SJCRH30 (cell line): ENCODE measurements at regions not wholly inside any gene's neighbourhood (a gene's known extent, or its start where the extent isn't known, plus 50 kb on each side); places are given as distances from the start of the nearest gene placed in this dataset.

Experiments
- DNase-seq, 2 experiments: peaks; one replicate each; pipeline ENCODE4 v3.0.0-alpha.2; 2015 to 2020
- H3K27ac ChIP-seq: fragments of 250-450 bp; sonication (Bioruptor Pico); 2 replicates; pipeline ENCODE4 v1.5.1; 2020; ENCODE audit warnings: mild to moderate bottlenecking, moderate library complexity
- H3K27me3 ChIP-seq: fragments of 250-450 bp; sonication (Bioruptor Pico); 2 replicates; pipeline ENCODE4 v1.5.1; 2020; ENCODE audit warnings: mild to moderate bottlenecking, moderate library complexity
- H3K36me3 ChIP-seq: fragments of 250-450 bp; sonication (Bioruptor Pico); 2 replicates; pipeline ENCODE4 v1.5.1; 2020; ENCODE audit warnings: mild to moderate bottlenecking, moderate library complexity
- H3K4me1 ChIP-seq: fragments of 250-450 bp; sonication (Bioruptor Pico); 2 replicates; pipeline ENCODE4 v1.5.1; 2020; ENCODE audit warnings: mild to moderate bottlenecking, moderate library complexity
- H3K4me3 ChIP-seq: fragments of 250-450 bp; sonication (Bioruptor Pico); 2 replicates; pipeline ENCODE4 v1.5.1; 2020; ENCODE audit warnings: mild to moderate bottlenecking, moderate library complexity
- H3K9me3 ChIP-seq: fragments of 250-450 bp; sonication (Bioruptor Pico); replicated peaks from 2 replicates; pipeline ENCODE4 v1.5.1; 2020; ENCODE audit warnings: mild to moderate bottlenecking, moderate library complexity

DNA sequence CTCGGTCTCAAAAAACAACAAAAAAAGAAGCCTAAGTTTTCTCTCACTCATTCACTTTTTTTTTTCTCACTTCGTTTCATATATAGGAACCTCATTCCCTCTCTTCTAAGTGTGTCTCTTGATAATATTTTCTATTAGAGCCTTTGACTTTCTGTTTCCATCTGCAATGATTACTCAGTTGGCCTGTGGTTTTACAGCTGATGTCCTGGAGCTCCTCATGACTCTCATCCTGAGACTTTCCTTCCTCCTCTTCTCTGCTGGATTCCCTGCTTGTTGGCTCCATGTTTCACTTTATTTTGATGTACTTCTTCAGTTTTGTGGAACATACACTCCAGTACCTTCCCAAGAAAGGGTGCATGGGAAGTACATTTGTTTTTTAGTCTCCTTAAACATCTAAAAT is 154.2 kb upstream of the GATA6 start:
- H3K27ac ChIP-seq, result no peak overlapping the region
- no peaks in the 10 kb centered on the region for H3K4me1 ChIP-seq
- no peak overlapping the region for H3K4me3 ChIP-seq

DNA sequence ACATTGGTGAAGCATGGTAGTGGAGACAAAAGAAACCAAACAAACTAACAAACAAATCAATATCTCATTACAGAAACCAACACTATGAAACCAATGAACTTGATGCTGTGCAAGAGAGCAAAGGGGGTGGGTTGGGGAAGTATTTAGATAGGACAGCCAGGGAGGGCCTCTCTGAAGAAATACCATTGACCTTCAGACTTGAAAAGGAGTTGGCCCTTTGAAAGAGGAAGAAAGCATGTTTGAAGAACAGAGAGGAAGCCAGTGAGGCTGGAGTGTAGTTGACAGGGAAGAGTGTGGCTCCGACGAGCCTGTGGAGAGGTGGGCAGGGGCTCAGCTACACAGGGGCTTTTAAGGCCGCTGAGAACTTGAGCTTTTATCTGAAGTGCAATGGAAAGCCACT is 151.0 kb upstream of the GATA6 start:
- Histone ChIP-seq H3K36me3 (no peaks in the 10 kb centered on the region), H3K4me1 (no peaks in the 10 kb centered on the region), H3K9me3 (no peaks in the 10 kb centered on the region), H3K27ac (no peak overlapping the region), H3K27me3 (no peaks in the 10 kb centered on the region), H3K4me3 (no peak overlapping the region)
- no peak for DNase-seq

More for the DNA sequence above, 154.2 kb upstream of the GATA6 start:
- Histone ChIP-seq H3K36me3 (no peaks in the 10 kb centered on the region), H3K27me3 (no peaks in the 10 kb centered on the region), H3K9me3 (no peaks in the 10 kb centered on the region)
- no peak for DNase-seq

- Histone ChIP-seq H3K9me3 (no peaks in the 10 kb centered on the region), H3K27ac (no peak overlapping the region), H3K4me3 (no peak overlapping the region), H3K27me3 (no peaks in the 10 kb centered on the region), H3K4me1 (no peaks in the 10 kb centered on the region), H3K36me3 (no peaks in the 10 kb centered on the region)
- DNase-seq, result no peak
These were observed 150.2 kb upstream of the GATA6 start for GRCh38 chr18:22019193-22019592.

GRCh38 chr18:22020127-22020866 is 149.1 kb upstream of the GATA6 start:
- Histone ChIP-seq H3K4me1 (no peaks in the 10 kb centered on the region), H3K27me3 (no peaks in the 10 kb centered on the region), H3K9me3 (no peaks in the 10 kb centered on the region), H3K27ac (no peak overlapping the region), H3K36me3 (no peaks in the 10 kb centered on the region), H3K4me3 (no peak overlapping the region)
- no peak for DNase-seq

DNA sequence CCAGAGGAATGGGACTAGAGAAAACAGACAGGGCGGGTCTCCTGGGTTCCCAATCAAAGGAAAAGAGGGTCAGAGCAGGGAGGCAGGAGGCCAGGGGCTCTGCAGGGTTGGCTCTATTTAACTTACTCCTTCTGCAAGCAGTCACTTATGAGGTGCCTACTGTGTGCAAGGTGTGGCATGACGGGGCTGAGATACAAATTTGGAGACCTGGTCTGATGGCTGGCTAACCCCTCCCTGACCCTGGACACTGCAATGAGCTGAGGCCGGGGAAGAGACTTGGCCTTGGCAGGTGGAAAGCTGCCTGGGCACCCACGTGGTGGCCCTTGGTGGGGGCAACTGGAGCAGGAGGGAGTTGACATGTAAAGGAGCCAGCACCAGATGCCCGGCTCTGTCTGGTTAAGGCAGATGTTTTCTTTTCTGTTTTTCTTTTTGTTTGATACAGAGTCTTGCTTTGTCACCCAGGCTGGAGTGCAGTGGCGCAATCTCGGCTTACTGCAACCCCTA is 148.5 kb upstream of the GATA6 start:
- no peak overlapping the region for H3K27ac ChIP-seq
- DNase-seq, result no peak
- no peaks in the 10 kb centered on the region for H3K9me3 ChIP-seq
- no peak overlapping the region for H3K4me3 ChIP-seq
- H3K27me3 ChIP-seq, result no peaks in the 10 kb centered on the region
- no peaks in the 10 kb centered on the region for H3K4me1 ChIP-seq
- H3K36me3 ChIP-seq, result no peaks in the 10 kb centered on the region

DNA sequence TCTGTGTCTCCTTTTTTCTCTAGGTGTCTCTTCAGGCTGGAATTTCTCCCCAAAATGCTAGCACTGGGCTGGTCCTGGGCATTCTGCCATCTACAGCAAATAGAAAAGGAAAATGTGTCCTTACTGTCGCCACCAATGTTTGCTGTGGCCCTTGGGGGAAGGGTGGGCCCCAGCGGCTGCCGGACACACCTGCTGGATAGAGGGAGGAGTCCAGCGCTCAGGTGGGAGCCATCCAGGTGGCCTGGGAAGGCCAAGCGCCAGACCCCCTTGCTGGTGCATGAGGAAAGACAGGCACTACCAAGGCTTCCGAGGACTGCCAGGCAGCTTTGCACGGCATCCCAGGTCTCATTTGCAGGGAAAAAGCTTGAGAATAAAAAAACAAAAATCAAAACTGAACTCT is 147.7 kb upstream of the GATA6 start:
- H3K27me3 ChIP-seq, result no peaks in the 10 kb centered on the region
- H3K9me3 ChIP-seq, result no peaks in the 10 kb centered on the region
- no peaks in the 10 kb centered on the region for H3K36me3 ChIP-seq
- no peak for DNase-seq
- H3K27ac ChIP-seq, result no peak overlapping the region
- no peaks in the 10 kb centered on the region for H3K4me1 ChIP-seq
- no peak overlapping the region for H3K4me3 ChIP-seq

DNA sequence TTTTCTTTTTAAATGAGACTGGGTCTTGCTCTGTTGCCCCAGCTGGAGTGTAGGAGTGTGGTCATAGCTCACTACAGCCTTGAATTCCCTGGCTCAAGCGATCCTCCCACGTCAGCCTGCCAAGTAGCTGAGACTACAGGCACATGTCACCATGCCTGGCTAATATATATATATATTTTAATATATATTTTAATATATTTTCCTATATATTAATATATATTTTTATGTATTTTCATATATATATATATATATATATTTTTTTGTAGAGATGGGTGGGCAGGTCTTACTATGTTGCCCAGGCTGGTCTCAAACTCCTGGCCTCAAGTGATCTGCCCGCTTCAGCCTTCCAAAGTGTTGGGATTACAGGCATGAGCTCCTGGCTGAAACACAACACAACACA is 144.5 kb upstream of the GATA6 start:
- no peak for DNase-seq
- no peak overlapping the region for H3K4me3 ChIP-seq
- no peaks in the 10 kb centered on the region for H3K4me1 ChIP-seq
- no peak overlapping the region for H3K27ac ChIP-seq
- no peaks in the 10 kb centered on the region for H3K9me3 ChIP-seq
- no peaks in the 10 kb centered on the region for H3K27me3 ChIP-seq
- no peaks in the 10 kb centered on the region for H3K36me3 ChIP-seq

DNA sequence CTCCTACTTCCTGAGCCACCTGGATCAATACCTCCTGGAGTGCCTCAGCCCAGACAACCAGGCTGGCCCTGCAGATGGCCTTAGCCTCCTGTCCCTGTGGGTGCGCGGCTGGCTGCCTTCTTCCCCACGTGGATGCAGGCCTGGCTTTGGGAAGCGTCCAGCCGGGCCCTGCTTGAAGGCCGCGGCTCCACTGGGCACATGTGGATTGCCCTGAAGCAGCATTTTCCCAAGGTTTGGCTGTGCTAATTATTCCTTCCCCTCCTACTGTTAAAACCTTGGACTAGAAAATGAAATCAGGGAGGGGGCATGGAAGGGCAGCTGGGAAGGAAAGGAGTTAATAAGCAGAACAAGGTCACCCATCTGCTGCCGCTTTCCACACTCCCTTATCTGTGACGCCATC is 143.0 kb upstream of the GATA6 start:
- Histone ChIP-seq H3K4me1 (no peaks in the 10 kb centered on the region), H3K27ac (no peak overlapping the region), H3K27me3 (no peaks in the 10 kb centered on the region), H3K4me3 (no peak overlapping the region), H3K36me3 (no peaks in the 10 kb centered on the region), H3K9me3 (no peaks in the 10 kb centered on the region)
- no peak for DNase-seq

- no peaks in the 10 kb centered on the region for H3K27me3 ChIP-seq
- H3K4me1 ChIP-seq, result no peaks in the 10 kb centered on the region
- no peak overlapping the region for H3K27ac ChIP-seq
- no peak overlapping the region for H3K4me3 ChIP-seq
- no peak for DNase-seq
- H3K36me3 ChIP-seq, result no peaks in the 10 kb centered on the region
- no peaks in the 10 kb centered on the region for H3K9me3 ChIP-seq
These were observed 142.5 kb upstream of the GATA6 start for GRCh38 chr18:22026889-22027288.

GRCh38 chr18:22031611-22032010 is 137.8 kb upstream of the GATA6 start:
- no peaks in the 10 kb centered on the region for H3K27me3 ChIP-seq
- DNase-seq, result no peak
- no peaks in the 10 kb centered on the region for H3K4me1 ChIP-seq
- no peaks in the 10 kb centered on the region for H3K9me3 ChIP-seq
- no peaks in the 10 kb centered on the region for H3K36me3 ChIP-seq
- no peak overlapping the region for H3K4me3 ChIP-seq
- no peak overlapping the region for H3K27ac ChIP-seq

DNA sequence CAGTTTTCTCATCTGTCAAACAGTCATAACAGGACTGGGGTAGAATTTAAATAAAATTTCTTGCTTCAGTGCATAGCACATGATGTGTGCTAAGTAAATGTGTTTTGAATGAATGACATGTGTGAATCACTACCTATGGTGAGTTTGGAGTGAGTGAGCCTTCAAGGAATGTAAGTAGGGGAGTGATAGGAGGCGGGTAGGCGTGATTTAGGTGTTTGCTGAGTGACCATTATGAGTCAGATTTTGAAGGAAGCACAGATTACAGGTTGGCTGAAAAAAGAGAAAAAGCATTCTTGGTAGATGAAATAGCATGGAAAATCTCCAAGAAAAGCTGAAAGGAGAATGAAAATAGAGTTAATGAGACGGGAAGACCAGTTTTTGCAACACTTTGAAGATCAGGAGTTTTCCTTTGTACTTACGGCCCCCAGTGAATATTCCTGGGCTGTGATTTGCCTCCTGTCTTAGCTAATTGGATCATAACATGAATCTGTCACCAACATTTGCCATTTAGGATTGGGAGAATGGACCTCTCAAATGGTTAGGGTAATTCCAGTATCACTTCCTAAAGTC is 136.9 kb upstream of the GATA6 start:
- no peaks in the 10 kb centered on the region for H3K9me3 ChIP-seq
- DNase-seq, result no peak
- no peaks in the 10 kb centered on the region for H3K4me1 ChIP-seq
- no peaks in the 10 kb centered on the region for H3K27me3 ChIP-seq
- H3K27ac ChIP-seq, result no peak overlapping the region
- H3K36me3 ChIP-seq, result no peaks in the 10 kb centered on the region
- no peak overlapping the region for H3K4me3 ChIP-seq

DNA sequence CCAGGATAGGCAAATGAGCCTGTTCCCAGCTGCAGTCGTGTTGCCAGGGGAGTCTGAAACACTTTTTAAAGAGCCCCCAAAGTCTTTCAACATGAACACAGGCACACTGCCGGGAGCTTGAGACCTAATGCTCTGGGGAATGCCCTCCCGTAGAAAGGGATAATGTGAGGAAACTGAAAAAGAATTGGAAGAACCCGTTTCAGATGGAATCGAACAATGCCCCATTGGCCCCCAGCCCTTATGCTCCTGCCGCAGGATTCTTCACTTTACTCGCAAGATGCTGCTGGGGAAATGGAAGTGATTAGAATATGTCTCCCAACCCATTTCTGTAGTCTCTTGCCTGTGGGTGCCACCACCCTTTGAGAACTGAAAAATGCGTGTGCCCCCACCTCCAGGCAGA is 136.3 kb upstream of the GATA6 start:
- no peaks in the 10 kb centered on the region for H3K36me3 ChIP-seq
- DNase-seq, result no peak
- H3K4me1 ChIP-seq, result no peaks in the 10 kb centered on the region
- no peak overlapping the region for H3K27ac ChIP-seq
- H3K27me3 ChIP-seq, result no peaks in the 10 kb centered on the region
- H3K4me3 ChIP-seq, result no peak overlapping the region
- H3K9me3 ChIP-seq, result no peaks in the 10 kb centered on the region

GRCh38 chr18:22034276-22034675 is 135.1 kb upstream of the GATA6 start:
- Histone ChIP-seq H3K27me3 (no peaks in the 10 kb centered on the region), H3K36me3 (no peaks in the 10 kb centered on the region), H3K4me3 (no peak overlapping the region), H3K4me1 (no peaks in the 10 kb centered on the region), H3K9me3 (no peaks in the 10 kb centered on the region), H3K27ac (no peak overlapping the region)
- DNase-seq, result no peak

DNA sequence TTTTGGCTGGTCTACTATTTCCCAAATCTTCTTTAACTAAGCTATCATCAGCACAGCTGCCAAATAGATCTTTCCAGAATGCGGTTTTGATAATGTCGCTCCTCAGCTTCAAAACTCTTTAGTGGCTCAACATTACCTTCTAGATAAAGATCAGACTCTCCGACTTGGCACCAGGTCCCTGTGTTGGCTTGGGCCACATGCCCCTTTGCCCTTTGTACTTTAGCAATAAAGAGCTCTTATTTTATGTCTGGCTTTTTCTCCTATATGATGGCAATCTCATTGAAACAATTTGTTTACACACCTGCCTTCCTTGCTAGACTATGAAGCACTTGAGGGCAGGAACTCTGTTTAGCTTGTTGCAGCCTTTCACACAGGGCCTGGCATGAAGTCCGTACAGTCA is 128.9 kb upstream of the GATA6 start:
- Histone ChIP-seq H3K27ac (no peak overlapping the region), H3K9me3 (no peaks in the 10 kb centered on the region), H3K36me3 (no peaks in the 10 kb centered on the region), H3K4me1 (no peaks in the 10 kb centered on the region), H3K27me3 (no peaks in the 10 kb centered on the region; the same call in 1 of the 2 replicates), H3K4me3 (no peak overlapping the region)
- no peak for DNase-seq

GRCh38 chr18:22043837-22044236 is 125.6 kb upstream of the GATA6 start:
- H3K9me3 ChIP-seq, result no peaks in the 10 kb centered on the region
- no peaks in the 10 kb centered on the region for H3K4me1 ChIP-seq
- no peak for DNase-seq
- no peak overlapping the region for H3K27ac ChIP-seq
- no peak overlapping the region for H3K4me3 ChIP-seq
- H3K27me3 ChIP-seq, result no peaks in the 10 kb centered on the region; the same call in 1 of the 2 replicates
- H3K36me3 ChIP-seq, result no peaks in the 10 kb centered on the region
